H9 (cell line): ENCODE measurements at regions not wholly inside any gene's neighbourhood (a gene's known extent, or its start where the extent isn't known, plus 50 kb on each side); places are given as distances from the start of the nearest gene placed in this dataset.

Source experiments
- DNase-seq: peaks from one replicate; pipeline ENCODE4 v3.0.0-alpha.2; 2017
- H2AFZ ChIP-seq: one replicate; pipeline ENCODE4 v1.6.1; 2013; ENCODE audit warnings: mild to moderate bottlenecking, low read length, control low read depth, moderate library complexity
- H2AK5ac ChIP-seq: 2 replicates; pipeline ENCODE4 v1.6.1; 2013; ENCODE audit warnings: low read length, control low read depth, mixed read lengths; ENCODE audit not compliant: insufficient read length
- H2BK120ac ChIP-seq: one replicate; pipeline ENCODE4 v1.6.1; 2013; ENCODE audit warnings: low read depth, mild to moderate bottlenecking, low read length, control low read depth, inconsistent platforms; ENCODE audit not compliant: poor library complexity, severe bottlenecking
- H2BK12ac ChIP-seq: 2 replicates; pipeline ENCODE4 v1.6.1; 2013; ENCODE audit warnings: low read length, control low read depth, mixed read lengths, low read depth; ENCODE audit not compliant: insufficient read length
- H2BK15ac ChIP-seq: 2 replicates; pipeline ENCODE4 v1.6.1; 2013; ENCODE audit warnings: low read depth, low read length, control low read depth
- H2BK20ac ChIP-seq: one replicate; pipeline ENCODE4 v1.6.1; 2013; ENCODE audit warnings: low read depth, mild to moderate bottlenecking, low read length, control low read depth, inconsistent platforms; ENCODE audit not compliant: poor library complexity, severe bottlenecking
- H2BK5ac ChIP-seq: 2 replicates; pipeline ENCODE4 v1.6.1; 2013; ENCODE audit warnings: low read length, control low read depth, mixed read lengths; ENCODE audit not compliant: insufficient read length
- H3K14ac ChIP-seq: 2 replicates; pipeline ENCODE4 v1.6.1; 2013; ENCODE audit warnings: low read length, control low read depth; ENCODE audit not compliant: insufficient read depth
- H3K18ac ChIP-seq: 2 replicates; pipeline ENCODE4 v1.6.1; 2013; ENCODE audit warnings: low read depth, mild to moderate bottlenecking, mixed read lengths, low read length, control low read depth; ENCODE audit not compliant: insufficient read length
- H3K23ac ChIP-seq: 2 replicates; pipeline ENCODE4 v1.6.1; 2013; ENCODE audit warnings: low read length, control low read depth, mixed read lengths, low read depth; ENCODE audit not compliant: insufficient read length
- H3K23me2 ChIP-seq: 2 replicates; pipeline ENCODE4 v1.6.1; 2013; ENCODE audit warnings: low read depth, mild to moderate bottlenecking, mixed read lengths, low read length, control low read depth; ENCODE audit not compliant: insufficient read length, poor library complexity, severe bottlenecking
- H3K27ac ChIP-seq: 2 replicates; pipeline ENCODE4 v1.5.1; 2013; ENCODE audit warnings: low read length, control low read depth, mixed read lengths, low read depth; ENCODE audit not compliant: insufficient read length
- H3K27me3 ChIP-seq: 2 replicates; pipeline ENCODE4 v1.6.1; 2013; ENCODE audit warnings: low read length, control low read depth, inconsistent platforms; ENCODE audit not compliant: insufficient read depth
- H3K4ac ChIP-seq: 2 replicates; pipeline ENCODE4 v1.6.1; 2013; ENCODE audit warnings: low read depth, mild to moderate bottlenecking, control low read depth, inconsistent platforms, low read length, moderate library complexity
- H3K4me1 ChIP-seq: 2 replicates; pipeline ENCODE4 v1.6.1; 2013; ENCODE audit warnings: low read length, control low read depth, inconsistent platforms; ENCODE audit not compliant: insufficient read depth
- H3K4me2 ChIP-seq: 2 replicates; pipeline ENCODE4 v1.6.1; 2013; ENCODE audit warnings: low read length, control low read depth, mixed read lengths; ENCODE audit not compliant: insufficient read length, insufficient read depth
- H3K56ac ChIP-seq: 2 replicates; pipeline ENCODE4 v1.6.1; 2013; ENCODE audit warnings: low read depth, mild to moderate bottlenecking, mixed read lengths, low read length, control low read depth; ENCODE audit not compliant: insufficient read length
- H3K79me1 ChIP-seq: 2 replicates; pipeline ENCODE4 v1.6.1; 2013; ENCODE audit warnings: low read depth, mild to moderate bottlenecking, moderate library complexity, low read length, control low read depth, inconsistent platforms; ENCODE audit not compliant: insufficient read depth, poor library complexity, severe bottlenecking
- H3K79me2 ChIP-seq: 2 replicates; pipeline ENCODE4 v1.6.1; 2013; ENCODE audit warnings: low read length, control low read depth, inconsistent platforms; ENCODE audit not compliant: insufficient read depth
- H3K9ac ChIP-seq: 2 replicates; pipeline ENCODE4 v1.6.1; 2013; ENCODE audit warnings: low read length, control low read depth, mixed read lengths; ENCODE audit not compliant: insufficient read length; ENCODE audit errors: extremely low read depth
- H3K9me3 ChIP-seq: one replicate; pipeline ENCODE4 v1.6.1; 2013; ENCODE audit warnings: low read depth, low read length, inconsistent platforms; ENCODE audit not compliant: control insufficient read depth
- H3T11ph ChIP-seq: one replicate; pipeline ENCODE4 v1.6.1; 2013; ENCODE audit warnings: mild to moderate bottlenecking, low read length, control low read depth, inconsistent platforms
- H4K20me1 ChIP-seq: one replicate; pipeline ENCODE4 v1.6.1; 2013; ENCODE audit not compliant: control insufficient read depth, insufficient read length, insufficient read depth
- H4K5ac ChIP-seq: 2 replicates; pipeline ENCODE4 v1.6.1; 2013; ENCODE audit warnings: low read depth, mild to moderate bottlenecking, mixed read lengths, low read length, control low read depth; ENCODE audit not compliant: insufficient read length
- H4K8ac ChIP-seq: replicated peaks from 2 replicates; pipeline ENCODE4 v1.6.1; 2013; ENCODE audit warnings: low read length, control low read depth, mixed read lengths, low read depth; ENCODE audit not compliant: insufficient read length
- H4K91ac ChIP-seq: 2 replicates; pipeline ENCODE4 v1.6.1; 2013; ENCODE audit warnings: low read depth, mild to moderate bottlenecking, moderate library complexity, mixed read lengths, low read length, control low read depth; ENCODE audit not compliant: insufficient read length
- H3K27ac Mint-ChIP-seq, 3 experiments: 2 replicates in 2 of 3; 3 replicates in 1 of 3; pipeline ENCODE4 v1.8.0; 2020 to 2021; ENCODE audit warnings: mixed read lengths in 3 of 3, mild to moderate bottlenecking in 1 of 3, moderate library complexity in 1 of 3
- H3K27me3 Mint-ChIP-seq: 2 replicates; pipeline ENCODE4 v1.8.0; 2021; ENCODE audit warnings: low read depth, mild to moderate bottlenecking, moderate library complexity, mixed read lengths
- H3K36me3 Mint-ChIP-seq, 3 experiments: 2 replicates in 2 of 3; 3 replicates in 1 of 3; pipeline ENCODE4 v1.8.0; 2020 to 2021; ENCODE audit warnings: low read depth in 3 of 3, mixed read lengths in 3 of 3; ENCODE audit not compliant: insufficient read depth in 1 of 3
- H3K4me1 Mint-ChIP-seq, 2 experiments: 2 replicates each; pipeline ENCODE4 v1.8.0; 2020; ENCODE audit warnings: mixed read lengths in 2 of 2
- H3K4me3 Mint-ChIP-seq, 2 experiments: 2 replicates in 1 of 2; 3 replicates in 1 of 2; pipeline ENCODE4 v1.8.0; 2020 to 2021; ENCODE audit warnings: mild to moderate bottlenecking in 2 of 2, mixed read lengths in 2 of 2, moderate library complexity in 1 of 2
- H3K9me3 Mint-ChIP-seq, 2 experiments: 2 replicates in 1 of 2; 3 replicates in 1 of 2; pipeline ENCODE4 v1.8.0; 2020; ENCODE audit warnings: mild to moderate bottlenecking in 2 of 2, mixed read lengths in 2 of 2, moderate library complexity in 1 of 2
- CTCF ChIP-seq: fragments of 200-600 bp; sonication (generic); conservative IDR thresholded peaks from 3 replicates; pipeline ENCODE4 v1.8.0; 2021; ENCODE audit warnings: antibody characterized with exemption, mild to moderate bottlenecking
- WGBS: extraction: QIAGEN DNeasy Blood & Tissue Kit; methylation state at CpG from one replicate; pipeline ENCODE4 v1.1.7; 2013; ENCODE audit warnings: missing lambda C conversion rate, low lambda C conversion rate, mixed read lengths; ENCODE audit not compliant: insufficient read length; ENCODE audit errors: extremely low coverage; 5-methylcytosine and 5-hydroxymethylcytosine counted together

- no peak overlapping the region for H3K18ac ChIP-seq
- no peaks in the 10 kb centered on the region for H3K4me1 ChIP-seq
- no peak overlapping the region for H3K27ac ChIP-seq
- H4K20me1 ChIP-seq, result no peaks in the 10 kb centered on the region
- H2AFZ ChIP-seq, result no peak overlapping the region
- no peak overlapping the region for H2BK20ac ChIP-seq
- H3K79me2 ChIP-seq, result no peaks in the 10 kb centered on the region
- no peak overlapping the region for H2BK15ac ChIP-seq
- H3K9ac ChIP-seq, result no peak overlapping the region
- H3K23me2 ChIP-seq, result no peaks in the 10 kb centered on the region
- H4K5ac ChIP-seq, result no peak overlapping the region
- no peak overlapping the region for H3K56ac ChIP-seq
- no peak overlapping the region for H3T11ph ChIP-seq
- no peaks in the 10 kb centered on the region for H3K4me1 Mint-ChIP-seq
- H2AK5ac ChIP-seq, result no peak overlapping the region
- H3K27me3 Mint-ChIP-seq, result no peaks in the 10 kb centered on the region
- no peak overlapping the region for H3K23ac ChIP-seq
- H2BK120ac ChIP-seq, result no peak overlapping the region
- H3K4me2 ChIP-seq, result no peak overlapping the region
- H4K8ac ChIP-seq, result no peak overlapping the region
- no peaks in the 10 kb centered on the region for H3K27me3 ChIP-seq
- H3K36me3 Mint-ChIP-seq, result peaks cover 7 to 15% (median 7%) of the 10 kb centered on the region in 3 experiments; a peak in 5 of 7 replicates
- no peak for DNase-seq
- no peak overlapping the region for H2BK5ac ChIP-seq
- no peak overlapping the region for H3K27ac Mint-ChIP-seq
- no CpG with 5 or more reads among the region's 5 CpGs for WGBS
- no peak overlapping the region for H4K91ac ChIP-seq
- no peak overlapping the region for H3K4ac ChIP-seq
- no peak overlapping the region for H2BK12ac ChIP-seq
- no peak for TF ChIP-seq CTCF
- H3K9me3 Mint-ChIP-seq, result peaks cover 14 to 19% of the 10 kb centered on the region in 2 experiments
- H3K14ac ChIP-seq, result no peak overlapping the region
- no peak overlapping the region for H3K4me3 Mint-ChIP-seq
- H3K79me1 ChIP-seq, result no peaks in the 10 kb centered on the region
- H3K9me3 ChIP-seq, result peaks cover 4% of the 10 kb centered on the region
Measured at GRCh38 chr5:21058289-21058688, 1070.3 kb upstream of the CDH18 start.
